Glutamatergic neuron (in vitro differentiated cells): ENCODE measurements at regions not wholly inside any gene's neighbourhood (a gene's known extent, or its start where the extent isn't known, plus 50 kb on each side); places are given as distances from the start of the nearest gene placed in this dataset.

Experiments used
- DNase-seq: peaks from one replicate; pipeline ENCODE4 v3.0.0; 2022
- H3K27ac Mint-ChIP-seq: one replicate; pipeline ENCODE4 v1.8.0; 2020; ENCODE audit warnings: mild to moderate bottlenecking, mixed read lengths, inconsistent platforms; ENCODE audit not compliant: unreplicated experiment
- H3K27me3 Mint-ChIP-seq: one replicate; pipeline ENCODE4 v1.8.0; 2020; ENCODE audit warnings: mild to moderate bottlenecking, moderate library complexity, mixed read lengths, inconsistent platforms; ENCODE audit not compliant: unreplicated experiment
- H3K36me3 Mint-ChIP-seq: one replicate; pipeline ENCODE4 v1.8.0; 2020; ENCODE audit warnings: mild to moderate bottlenecking, mixed read lengths, inconsistent platforms; ENCODE audit not compliant: unreplicated experiment
- H3K4me1 Mint-ChIP-seq: one replicate; pipeline ENCODE4 v1.8.0; 2020; ENCODE audit warnings: mild to moderate bottlenecking, low read depth, mixed read lengths, inconsistent platforms; ENCODE audit not compliant: unreplicated experiment
- H3K4me3 Mint-ChIP-seq: one replicate; pipeline ENCODE4 v1.8.0; 2020; ENCODE audit warnings: mild to moderate bottlenecking, mixed read lengths, inconsistent platforms; ENCODE audit not compliant: unreplicated experiment
- H3K9me3 Mint-ChIP-seq: one replicate; pipeline ENCODE4 v1.8.0; 2020; ENCODE audit warnings: mild to moderate bottlenecking, moderate library complexity, mixed read lengths, inconsistent platforms; ENCODE audit not compliant: unreplicated experiment
- TF ChIP-seq, protein P1 (sequence below): fragments of 200-600 bp; sonication (generic); IDR thresholded peaks from one replicate; pipeline ENCODE4 v1.5.0; 2021; ENCODE audit not compliant: partially characterized antibody, unreplicated experiment

DNA sequence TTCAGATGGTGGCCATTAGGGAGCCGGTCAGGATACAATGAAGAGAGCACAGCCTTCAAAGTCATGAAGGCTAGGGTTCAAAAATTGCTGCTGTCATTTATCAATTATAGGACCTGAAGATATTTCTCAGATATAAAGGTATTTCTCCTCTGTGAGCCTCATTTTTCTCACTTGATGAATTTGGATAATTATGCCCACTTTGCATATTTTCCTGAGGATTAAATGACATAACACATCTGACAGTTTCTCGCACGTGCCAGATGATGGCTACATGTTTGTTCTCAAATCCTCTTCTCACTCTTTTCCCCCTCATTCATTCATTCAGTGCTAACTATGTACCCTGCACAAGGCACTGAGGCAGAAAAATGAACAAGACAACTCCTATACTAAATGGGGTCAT is 391.6 kb downstream of the INHBA start:
- TF ChIP-seq, protein P1, sequence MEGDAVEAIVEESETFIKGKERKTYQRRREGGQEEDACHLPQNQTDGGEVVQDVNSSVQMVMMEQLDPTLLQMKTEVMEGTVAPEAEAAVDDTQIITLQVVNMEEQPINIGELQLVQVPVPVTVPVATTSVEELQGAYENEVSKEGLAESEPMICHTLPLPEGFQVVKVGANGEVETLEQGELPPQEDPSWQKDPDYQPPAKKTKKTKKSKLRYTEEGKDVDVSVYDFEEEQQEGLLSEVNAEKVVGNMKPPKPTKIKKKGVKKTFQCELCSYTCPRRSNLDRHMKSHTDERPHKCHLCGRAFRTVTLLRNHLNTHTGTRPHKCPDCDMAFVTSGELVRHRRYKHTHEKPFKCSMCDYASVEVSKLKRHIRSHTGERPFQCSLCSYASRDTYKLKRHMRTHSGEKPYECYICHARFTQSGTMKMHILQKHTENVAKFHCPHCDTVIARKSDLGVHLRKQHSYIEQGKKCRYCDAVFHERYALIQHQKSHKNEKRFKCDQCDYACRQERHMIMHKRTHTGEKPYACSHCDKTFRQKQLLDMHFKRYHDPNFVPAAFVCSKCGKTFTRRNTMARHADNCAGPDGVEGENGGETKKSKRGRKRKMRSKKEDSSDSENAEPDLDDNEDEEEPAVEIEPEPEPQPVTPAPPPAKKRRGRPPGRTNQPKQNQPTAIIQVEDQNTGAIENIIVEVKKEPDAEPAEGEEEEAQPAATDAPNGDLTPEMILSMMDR: no peak
- no peak for DNase-seq
- no peaks in the 10 kb centered on the region for H3K4me1 Mint-ChIP-seq
- no peaks in the 10 kb centered on the region for H3K36me3 Mint-ChIP-seq
- no peaks in the 10 kb centered on the region for H3K27me3 Mint-ChIP-seq
- no peaks in the 10 kb centered on the region for H3K9me3 Mint-ChIP-seq
- no peak overlapping the region for H3K4me3 Mint-ChIP-seq
- no peak overlapping the region for H3K27ac Mint-ChIP-seq

DNA sequence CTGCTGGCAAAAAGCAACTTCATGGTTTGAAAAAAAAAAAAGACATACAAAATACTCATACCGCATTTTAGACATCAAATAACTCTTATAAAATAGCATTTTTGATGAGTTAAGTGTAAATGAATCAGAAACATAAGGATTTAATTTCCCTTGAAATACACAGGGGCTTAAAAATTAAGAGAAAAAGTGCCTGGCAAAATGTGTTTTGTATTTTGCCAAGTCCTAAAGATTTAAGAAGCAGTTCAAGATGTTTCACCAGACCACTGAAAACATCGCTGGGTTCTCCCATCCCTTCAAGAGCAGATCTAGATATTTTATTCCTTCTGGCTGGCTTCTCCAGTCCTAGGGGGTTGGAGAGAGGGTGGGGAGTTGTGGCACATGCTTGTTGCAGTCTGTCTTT is 396.4 kb downstream of the INHBA start:
- TF ChIP-seq, protein P1: no peak
- DNase-seq: no peak
- Mint-ChIP-seq H3K4me3 (no peak overlapping the region), H3K9me3 (no peaks in the 10 kb centered on the region), H3K36me3 (no peaks in the 10 kb centered on the region), H3K4me1 (no peaks in the 10 kb centered on the region), H3K27ac (no peak overlapping the region), H3K27me3 (no peaks in the 10 kb centered on the region)

DNA sequence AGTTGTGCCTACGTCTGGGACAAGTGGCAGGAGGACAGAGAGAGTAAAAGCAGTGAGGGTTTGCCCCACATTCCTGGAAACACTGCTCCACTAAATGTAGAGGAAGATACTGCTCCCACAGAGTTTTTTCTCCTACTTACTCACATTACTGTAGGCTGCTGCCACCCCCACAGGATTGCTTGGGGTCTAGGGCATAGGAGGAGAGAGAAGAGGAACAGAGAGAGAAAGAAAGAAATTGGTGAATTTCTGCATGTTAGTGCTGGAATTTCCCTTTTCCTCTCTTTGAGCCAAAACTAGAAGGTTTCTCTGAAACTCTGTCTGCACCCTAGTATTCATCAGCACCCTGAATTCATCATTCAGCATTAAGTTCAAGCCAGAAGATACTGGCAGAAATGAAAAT is 397.9 kb downstream of the INHBA start:
- no peak overlapping the region for H3K27ac Mint-ChIP-seq

DNA sequence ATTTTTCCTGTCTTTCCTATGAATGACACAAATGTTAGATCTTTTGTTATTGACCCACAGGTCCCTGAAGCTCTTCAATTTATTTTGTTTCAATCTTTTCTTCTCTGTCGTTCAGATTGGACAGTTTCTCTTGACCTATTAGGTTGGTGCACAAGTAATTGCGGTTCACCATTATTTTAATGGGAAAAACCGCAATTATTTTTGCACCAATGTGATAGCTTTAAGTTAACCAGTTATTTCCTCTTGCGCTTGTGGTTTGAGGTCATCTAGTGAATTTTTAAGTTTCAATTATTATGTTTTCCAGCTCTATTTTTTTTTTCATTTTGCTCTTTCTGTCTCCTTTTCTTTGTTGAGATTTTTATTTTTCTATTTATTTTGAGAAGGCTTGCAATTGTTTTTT is 399.2 kb downstream of the INHBA start:
- Mint-ChIP-seq H3K36me3 (no peaks in the 10 kb centered on the region), H3K9me3 (no peaks in the 10 kb centered on the region), H3K4me1 (no peaks in the 10 kb centered on the region), H3K27me3 (no peaks in the 10 kb centered on the region), H3K4me3 (no peak overlapping the region), H3K27ac (no peak overlapping the region)
- no peak for DNase-seq
- TF ChIP-seq, protein P1: no peak

More for the DNA sequence above, 397.9 kb downstream of the INHBA start:
- Mint-ChIP-seq H3K4me3 (no peak overlapping the region), H3K9me3 (no peaks in the 10 kb centered on the region), H3K27me3 (no peaks in the 10 kb centered on the region), H3K4me1 (no peaks in the 10 kb centered on the region), H3K36me3 (no peaks in the 10 kb centered on the region)
- TF ChIP-seq, protein P1: no peak
- no peak for DNase-seq

DNA sequence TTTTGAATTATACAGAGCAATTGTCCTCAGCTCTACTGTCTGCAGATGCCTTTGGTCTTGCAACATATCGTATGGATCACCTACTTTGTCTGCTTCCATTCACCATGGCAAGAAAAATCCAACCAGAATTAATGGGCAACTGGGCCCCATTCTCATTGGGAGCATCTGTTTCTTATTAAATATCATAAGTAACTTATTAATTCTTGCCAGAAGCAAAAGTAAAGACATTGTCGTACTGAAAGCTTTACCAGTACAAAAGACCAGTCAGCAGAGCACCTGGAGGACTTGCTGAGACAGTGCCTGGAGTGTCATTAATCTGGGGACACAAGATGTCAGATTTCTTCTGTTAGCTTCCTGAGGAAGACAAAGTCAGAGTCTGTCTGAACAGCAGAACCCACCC is 404.5 kb downstream of the INHBA start:
- peaks cover 2% of the 10 kb centered on the region for H3K4me1 Mint-ChIP-seq
- H3K9me3 Mint-ChIP-seq: no peaks in the 10 kb centered on the region
- no peaks in the 10 kb centered on the region for H3K36me3 Mint-ChIP-seq
- TF ChIP-seq, protein P1: no peak
- peaks cover 2% of the 10 kb centered on the region for H3K27me3 Mint-ChIP-seq
- no peak overlapping the region for H3K4me3 Mint-ChIP-seq
- H3K27ac Mint-ChIP-seq: no peak overlapping the region
- DNase-seq: no peak
